ENCODE measurements at regions not wholly inside any gene's neighbourhood (a gene's known extent, or its start where the extent isn't known, plus 50 kb on each side); places are given as distances from the start of the nearest gene placed in this dataset.
"Not testable (repeated sequence)": the region's sequence is repeated elsewhere in the genome, so short reads cannot be mapped to it uniquely, and the experiment has no call there.

DNA sequence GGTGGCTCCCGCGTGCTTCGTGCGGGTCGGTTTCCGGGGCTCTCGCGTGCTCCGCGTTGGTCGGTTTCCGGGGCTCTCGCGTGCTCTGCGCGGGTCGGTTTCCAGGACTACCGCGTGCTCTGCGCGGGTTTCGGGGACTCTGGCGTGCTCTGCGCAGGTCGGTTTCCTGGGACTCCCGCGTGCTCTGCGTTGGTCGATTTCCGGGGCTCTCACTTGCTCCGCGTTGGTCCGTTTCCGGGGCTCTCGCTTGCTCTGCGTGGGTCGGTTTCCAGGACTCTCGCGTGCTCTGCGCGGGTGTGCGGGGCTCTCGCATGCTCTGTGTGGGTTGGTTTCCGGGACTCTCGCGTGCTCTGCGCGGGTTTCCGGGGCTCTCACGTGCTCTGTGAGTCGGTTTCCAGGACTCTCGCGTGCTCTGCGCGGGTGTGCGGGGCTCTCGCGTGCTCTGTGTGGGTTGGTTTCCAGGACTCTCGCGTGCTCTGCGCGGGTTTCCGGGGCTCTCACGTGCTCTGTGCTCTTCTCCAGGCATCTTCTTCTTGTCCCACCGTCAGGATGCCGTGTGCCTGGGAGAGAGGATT, 109.9 kb upstream of the LRPAP1 start:
- H3K9me3 Mint-ChIP-seq, result peaks cover 0 to 3% of the 10 kb centered on the region in 2 donors
- no peak overlapping the region for H3K27ac Mint-ChIP-seq
- H3K4me3 Mint-ChIP-seq, result no peak overlapping the region
- H3K36me3 Mint-ChIP-seq (ENCODE audit: insufficient read depth in 2 of 2), result no peaks in the 10 kb centered on the region
- ATAC-seq (replicated peaks in 1 of 2) (no peak), DNase-seq (no peak)
- peaks cover 5% of the 10 kb centered on the region for H3K27me3 Mint-ChIP-seq (ENCODE audit: low read depth)
- H3K4me1 Mint-ChIP-seq (ENCODE audit: low read depth), result no peaks in the 10 kb centered on the region

DNA sequence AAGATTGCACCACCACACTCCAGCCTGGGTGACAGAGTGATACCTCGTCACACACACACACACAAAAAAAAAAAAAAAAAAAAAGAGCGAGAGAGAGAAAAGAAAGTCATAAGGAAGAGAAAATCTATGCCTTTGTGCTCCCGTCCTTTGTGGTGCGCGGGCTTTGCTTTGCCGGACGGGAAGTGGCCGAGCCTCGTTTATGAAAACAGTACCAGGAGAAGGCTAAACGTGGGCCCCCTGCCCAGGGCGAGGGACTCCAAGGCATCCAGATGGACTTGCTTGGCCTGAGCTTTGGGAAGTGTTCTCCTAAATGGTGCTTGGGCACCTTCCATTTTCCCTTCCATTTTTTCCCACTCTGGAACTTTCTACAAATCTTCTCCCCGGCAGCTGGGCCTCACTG, 109.3 kb upstream of the LRPAP1 start:
- Mint-ChIP-seq H3K9me3 (peaks cover 0 to 3% of the 10 kb centered on the region in 2 donors), H3K27me3 (ENCODE audit: low read depth) (peaks cover 5% of the 10 kb centered on the region), H3K36me3 (ENCODE audit: insufficient read depth in 2 of 2) (no peaks in the 10 kb centered on the region), H3K27ac (no peak overlapping the region), H3K4me1 (ENCODE audit: low read depth) (no peaks in the 10 kb centered on the region), H3K4me3 (no peak overlapping the region)
- ATAC-seq (replicated peaks in 1 of 2), result no peak
- DNase-seq, result no peak

DNA sequence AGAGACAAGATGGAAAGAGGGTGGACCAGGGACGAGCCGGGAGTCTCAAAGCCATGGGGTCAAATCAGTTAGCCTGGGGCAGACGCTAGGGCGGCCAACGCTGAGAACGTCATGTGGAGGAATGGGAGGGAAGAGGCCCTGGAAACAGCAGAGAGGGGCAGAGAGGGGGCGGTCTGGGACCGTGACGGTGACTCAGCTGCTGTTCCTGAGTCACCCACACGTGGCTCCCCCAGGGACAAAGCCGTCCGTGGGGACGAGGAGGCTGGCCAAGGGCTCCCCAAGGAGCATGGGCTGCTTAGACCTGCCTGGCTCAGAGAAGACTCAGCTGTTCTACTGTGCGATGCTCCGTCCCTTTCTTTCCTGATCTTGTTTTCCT, 108.4 kb upstream of the LRPAP1 start:
- no peaks in the 10 kb centered on the region for H3K4me1 Mint-ChIP-seq (ENCODE audit: low read depth)
- no peak overlapping the region for H3K4me3 Mint-ChIP-seq
- H3K27ac Mint-ChIP-seq, result no peak overlapping the region
- peaks cover 5% of the 10 kb centered on the region for H3K27me3 Mint-ChIP-seq (ENCODE audit: low read depth)
- no peaks in the 10 kb centered on the region for H3K36me3 Mint-ChIP-seq (ENCODE audit: insufficient read depth in 2 of 2)
- peaks cover 0 to 3% of the 10 kb centered on the region in 2 donors for H3K9me3 Mint-ChIP-seq
- ATAC-seq (replicated peaks in 1 of 2), result no peak
- no peak for DNase-seq

DNA sequence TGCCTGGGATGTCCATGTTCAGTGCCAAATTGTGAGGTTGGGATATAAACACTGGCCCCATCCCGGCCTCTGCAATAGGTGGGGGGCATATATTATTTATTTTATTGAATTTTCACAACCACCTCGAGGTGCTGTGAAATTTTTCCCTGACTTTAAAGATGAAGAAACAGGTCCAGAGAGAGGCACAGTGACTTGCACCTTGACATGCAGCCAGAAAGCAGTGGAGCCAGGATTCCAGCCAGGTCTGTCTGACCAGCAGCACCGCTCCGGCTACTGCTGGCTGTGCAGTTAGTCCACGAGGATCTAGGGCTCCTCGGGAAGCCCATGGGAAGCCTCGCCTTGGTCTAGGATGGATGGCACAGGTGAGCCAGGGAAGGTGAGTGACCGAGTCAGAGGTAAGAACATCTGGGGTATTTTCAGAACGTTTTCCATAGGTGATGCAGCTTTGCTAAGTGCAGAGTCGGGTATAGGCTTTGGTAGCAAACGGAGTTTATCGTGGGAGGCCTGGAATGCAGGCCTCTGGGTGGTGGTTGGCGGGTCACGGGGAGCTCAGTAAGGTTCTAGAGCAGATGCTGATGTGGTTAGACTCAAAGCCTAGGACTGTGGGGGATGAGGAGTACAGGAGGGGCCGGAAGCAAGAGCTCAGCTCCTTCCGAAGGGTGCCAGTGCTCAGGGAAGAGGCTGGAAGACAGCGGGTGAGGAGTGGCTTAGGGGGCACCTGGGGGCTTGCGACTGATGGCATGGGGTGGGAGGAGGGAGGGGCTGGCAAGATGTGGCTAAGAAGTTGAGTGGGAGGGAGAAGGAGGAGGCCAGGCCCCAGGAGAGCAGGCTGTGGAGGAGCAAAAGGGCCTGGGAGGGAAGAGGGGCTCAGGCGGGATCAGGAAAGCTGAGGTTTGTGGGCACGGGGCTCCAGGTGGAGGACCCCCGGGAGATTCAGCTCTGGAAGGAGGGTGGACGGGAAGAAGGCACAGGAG, 107.7 kb upstream of the LRPAP1 start:
- Mint-ChIP-seq H3K4me1 (ENCODE audit: low read depth) (no peaks in the 10 kb centered on the region), H3K9me3 (peaks cover 0 to 3% of the 10 kb centered on the region in 2 donors), H3K27ac (no peak overlapping the region), H3K4me3 (no peak overlapping the region), H3K27me3 (ENCODE audit: low read depth) (peaks cover 5% of the 10 kb centered on the region), H3K36me3 (ENCODE audit: insufficient read depth in 2 of 2) (no peaks in the 10 kb centered on the region)
- DNase-seq (no peak), ATAC-seq (replicated peaks in 1 of 2) (no peak)

DNA sequence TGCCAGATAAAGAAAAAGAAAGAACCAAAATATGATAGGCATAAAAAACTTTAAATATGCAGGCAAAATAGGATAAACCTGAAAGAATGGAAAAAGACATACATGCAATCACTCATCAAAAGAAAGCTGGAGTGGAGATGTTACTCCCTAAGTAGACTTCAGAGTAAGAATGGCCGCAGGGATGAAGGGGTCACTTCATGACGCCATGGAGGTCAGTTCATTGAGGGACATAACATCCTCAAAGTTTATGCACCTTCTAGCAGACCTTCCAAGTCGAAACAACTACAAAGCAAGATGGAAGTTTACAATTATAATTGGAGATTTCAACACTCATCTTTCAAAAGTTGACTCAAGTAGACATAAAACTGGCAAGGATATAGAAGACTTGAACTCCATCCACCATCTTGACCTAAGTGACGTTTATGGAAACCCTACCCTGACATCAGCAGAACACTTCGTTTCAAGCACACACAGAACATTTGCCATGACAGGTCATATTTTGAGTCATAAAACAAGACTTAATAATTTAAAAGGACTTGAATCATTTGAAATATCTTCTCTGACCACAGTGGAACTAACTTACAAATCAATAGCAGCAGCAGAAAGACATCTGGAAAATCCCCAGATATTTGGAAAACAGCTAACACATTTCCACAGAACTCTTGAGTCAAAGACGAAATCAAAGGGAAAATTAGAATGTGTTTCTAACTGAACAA, 106.0 kb upstream of the LRPAP1 start:
- Mint-ChIP-seq H3K4me1 (ENCODE audit: low read depth) (no peaks in the 10 kb centered on the region), H3K27me3 (ENCODE audit: low read depth) (peaks cover 5% of the 10 kb centered on the region), H3K36me3 (ENCODE audit: insufficient read depth in 2 of 2) (no peaks in the 10 kb centered on the region), H3K9me3 (peaks cover 0 to 3% of the 10 kb centered on the region in 2 donors), H3K27ac (no peak overlapping the region), H3K4me3 (no peak overlapping the region)
- ATAC-seq (replicated peaks in 1 of 2) (no peak), DNase-seq (no peak)

DNA sequence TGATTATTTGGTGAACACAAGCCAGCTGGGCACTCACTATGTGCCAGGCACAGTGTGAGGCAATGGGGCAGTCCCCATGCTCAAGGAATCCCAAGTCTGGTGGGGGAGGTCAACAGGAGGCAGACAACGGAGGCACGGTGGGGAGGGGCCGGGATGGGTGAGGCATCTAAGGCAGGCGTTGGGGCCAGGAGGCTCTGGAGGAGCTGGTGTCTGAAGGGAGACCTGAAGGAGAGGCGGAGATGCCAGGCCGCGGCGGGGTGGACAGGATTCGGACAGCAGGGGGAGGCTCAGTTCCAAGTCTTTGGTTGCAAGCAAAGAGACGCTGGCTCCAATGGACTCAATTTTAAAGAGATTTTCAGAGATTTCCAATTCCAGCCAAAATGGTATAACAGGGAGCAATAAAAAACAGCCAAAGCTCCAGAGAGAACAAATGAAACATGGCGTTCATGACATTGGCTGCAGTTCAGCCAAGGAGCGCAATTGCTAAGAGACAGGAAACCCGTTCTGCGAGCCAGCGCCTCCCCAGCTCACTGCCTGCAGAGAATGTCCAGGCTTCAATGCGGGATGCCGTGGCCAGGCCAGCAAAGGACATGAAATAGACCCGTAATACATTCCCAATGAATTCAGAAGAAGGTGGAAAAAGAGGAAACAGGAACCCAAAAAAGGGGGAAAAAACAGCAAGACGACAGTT, 105.2 kb upstream of the LRPAP1 start:
- Mint-ChIP-seq H3K27me3 (ENCODE audit: low read depth) (peaks cover 5% of the 10 kb centered on the region), H3K27ac (no peak overlapping the region), H3K36me3 (ENCODE audit: insufficient read depth in 2 of 2) (no peaks in the 10 kb centered on the region), H3K9me3 (peaks cover 0 to 3% of the 10 kb centered on the region in 2 donors), H3K4me1 (ENCODE audit: low read depth) (no peaks in the 10 kb centered on the region), H3K4me3 (no peak overlapping the region)
- no peak for ATAC-seq (replicated peaks in 1 of 2)
- DNase-seq, result no peak

DNA sequence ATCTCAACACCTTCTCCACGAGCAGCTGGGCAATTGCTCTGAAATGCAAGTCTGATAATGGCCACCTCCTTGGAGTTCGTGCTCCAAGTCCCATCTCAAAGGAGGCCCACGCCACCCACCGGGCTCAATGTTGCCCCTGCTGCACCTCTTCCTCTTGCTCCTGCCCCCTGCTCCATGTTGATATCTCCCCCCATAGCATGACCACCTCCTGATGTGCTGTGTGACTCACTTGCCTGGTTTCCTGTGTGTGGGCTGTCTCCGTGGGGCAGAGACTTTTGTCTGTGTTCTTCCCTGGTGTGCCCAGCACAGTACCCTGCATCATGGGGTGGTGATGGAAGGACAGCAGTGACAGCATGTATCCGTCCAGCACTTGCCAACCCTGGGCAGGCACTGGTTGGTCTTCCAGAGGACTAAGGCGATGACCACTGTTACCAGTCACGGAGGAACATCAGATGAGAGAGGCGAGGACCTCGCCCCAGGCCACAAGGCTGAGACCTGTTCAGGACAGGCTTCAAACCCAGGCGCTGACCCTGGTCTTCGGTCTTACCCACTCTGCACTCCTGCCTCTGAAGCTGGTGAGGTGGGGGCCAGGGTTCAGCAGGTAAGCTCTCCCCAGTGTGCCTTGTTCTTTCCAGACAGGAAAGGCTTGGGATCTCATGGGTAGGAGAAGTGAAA, 104.6 kb upstream of the LRPAP1 start:
- H3K36me3 Mint-ChIP-seq (ENCODE audit: insufficient read depth in 2 of 2), result no peaks in the 10 kb centered on the region
- peaks cover 5% of the 10 kb centered on the region for H3K27me3 Mint-ChIP-seq (ENCODE audit: low read depth)
- no peak for ATAC-seq (replicated peaks in 1 of 2)
- H3K27ac Mint-ChIP-seq, result no peak overlapping the region
- peaks cover 0 to 3% of the 10 kb centered on the region in 2 donors for H3K9me3 Mint-ChIP-seq
- H3K4me1 Mint-ChIP-seq (ENCODE audit: low read depth), result no peaks in the 10 kb centered on the region
- no peak for DNase-seq
- H3K4me3 Mint-ChIP-seq, result no peak overlapping the region

DNA sequence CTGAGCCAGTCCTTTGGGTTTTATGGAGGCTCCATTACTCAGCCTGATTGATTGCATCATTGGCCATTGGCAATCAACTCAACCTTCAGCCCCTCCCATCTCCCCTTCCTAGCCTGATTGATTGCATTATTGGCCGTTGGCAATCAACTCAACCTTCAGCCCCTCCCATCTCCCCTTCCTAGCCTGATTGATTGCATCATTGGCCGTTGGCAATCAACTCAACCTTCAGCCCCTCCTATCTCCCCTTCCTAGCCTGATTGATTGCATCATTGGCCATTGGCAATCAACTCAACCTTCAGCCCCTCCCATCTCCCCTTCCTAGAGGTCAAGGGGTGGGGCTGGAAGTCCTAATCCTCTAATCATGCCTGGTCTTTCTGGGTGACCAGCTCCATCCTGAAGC, 103.8 kb upstream of the LRPAP1 start:
- not testable (repeated sequence) for H3K4me1 Mint-ChIP-seq (ENCODE audit: low read depth); DNase-seq; H3K4me3 Mint-ChIP-seq; H3K27ac Mint-ChIP-seq; ATAC-seq (replicated peaks in 1 of 2); H3K36me3 Mint-ChIP-seq (ENCODE audit: insufficient read depth in 2 of 2); H3K27me3 Mint-ChIP-seq (ENCODE audit: low read depth); H3K9me3 Mint-ChIP-seq

DNA sequence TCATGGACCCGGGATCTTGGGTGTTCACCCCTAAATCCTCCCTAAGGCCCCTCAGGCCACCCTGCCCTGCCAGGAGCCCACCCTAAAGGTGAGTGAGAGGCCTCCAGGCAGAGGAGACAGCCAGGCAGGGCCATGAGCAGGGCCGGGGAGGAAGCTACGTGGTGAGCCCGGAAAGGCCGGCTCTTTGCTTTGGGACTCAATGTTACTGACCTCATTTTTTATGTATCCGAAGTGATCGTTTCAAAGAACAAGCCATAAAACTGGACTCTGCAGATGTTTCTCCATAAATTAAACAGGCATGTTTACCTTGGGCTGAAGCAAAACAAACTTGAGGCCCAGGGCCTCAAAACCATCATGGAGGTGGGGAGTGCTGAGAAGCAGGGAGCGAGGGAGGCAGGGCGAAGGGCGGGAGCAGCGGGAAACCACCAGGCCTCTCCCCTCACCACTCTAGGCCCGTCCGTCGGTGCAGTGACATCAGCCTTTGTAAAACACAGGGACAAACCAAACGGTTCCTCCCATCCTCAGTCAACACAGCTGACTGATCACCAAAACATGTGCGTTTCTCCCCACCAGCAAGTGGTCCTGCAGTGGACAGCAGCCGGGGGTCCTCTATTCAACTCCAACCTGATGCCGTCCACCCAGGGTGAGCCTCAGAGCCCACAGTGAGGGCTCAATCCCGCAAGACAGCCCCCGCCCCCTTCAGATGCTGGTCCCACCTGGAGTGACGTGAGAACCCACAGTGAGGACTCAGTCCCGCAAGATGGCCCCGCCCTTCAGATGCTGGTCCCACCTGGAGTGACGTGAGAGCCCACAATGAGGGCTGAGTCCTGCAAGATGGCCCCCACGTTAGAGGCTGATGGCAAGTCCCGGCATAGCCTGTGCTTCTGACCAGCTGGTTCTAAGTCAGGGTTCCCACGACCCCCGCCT, 102.9 kb upstream of the LRPAP1 start:
- H3K9me3 Mint-ChIP-seq, result peaks cover 0 to 3% of the 10 kb centered on the region in 2 donors
- ATAC-seq (replicated peaks in 1 of 2) (no peak), DNase-seq (no peak)
- H3K27me3 Mint-ChIP-seq (ENCODE audit: low read depth), result peaks cover 5% of the 10 kb centered on the region
- no peak overlapping the region for H3K4me3 Mint-ChIP-seq
- H3K27ac Mint-ChIP-seq, result no peak overlapping the region
- no peaks in the 10 kb centered on the region for H3K4me1 Mint-ChIP-seq (ENCODE audit: low read depth)
- H3K36me3 Mint-ChIP-seq (ENCODE audit: insufficient read depth in 2 of 2), result no peaks in the 10 kb centered on the region

DNA sequence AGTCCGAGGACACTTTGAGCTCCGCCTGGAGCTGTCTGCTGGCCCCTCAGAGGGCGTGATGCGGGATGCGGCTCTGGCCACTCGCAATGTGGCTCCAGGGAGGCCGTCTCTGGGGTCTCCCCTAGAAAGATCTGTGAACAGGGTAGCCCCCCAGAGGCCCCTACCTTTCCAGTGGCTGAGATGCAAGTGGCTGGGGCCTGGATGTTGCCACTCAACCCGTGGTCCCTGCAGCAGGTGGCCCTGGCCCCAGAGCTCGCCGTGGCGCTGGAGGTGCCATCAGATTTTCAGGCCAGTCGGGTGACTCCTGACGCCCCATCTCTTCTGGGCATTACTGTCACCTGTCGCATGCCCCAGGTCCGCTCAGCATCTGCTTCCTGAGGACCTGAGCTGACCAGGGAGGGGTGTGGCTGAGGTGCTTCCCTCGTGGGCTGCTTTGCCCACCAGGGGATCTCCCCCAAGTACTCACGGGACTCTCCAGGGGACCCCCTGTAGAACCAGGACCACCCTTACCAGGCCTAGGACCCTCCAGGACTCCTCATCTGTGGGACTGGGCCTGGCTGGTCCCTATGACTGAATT, 102.1 kb upstream of the LRPAP1 start:
- no peaks in the 10 kb centered on the region for H3K27me3 Mint-ChIP-seq (ENCODE audit: low read depth)
- peaks cover 0 to 3% of the 10 kb centered on the region in 2 donors for H3K9me3 Mint-ChIP-seq
- no peaks in the 10 kb centered on the region for H3K36me3 Mint-ChIP-seq (ENCODE audit: insufficient read depth in 2 of 2)
- no peak overlapping the region for H3K27ac Mint-ChIP-seq
- no peak overlapping the region for H3K4me3 Mint-ChIP-seq
- H3K4me1 Mint-ChIP-seq (ENCODE audit: low read depth), result no peaks in the 10 kb centered on the region
- no peak for ATAC-seq (replicated peaks in 1 of 2)
- DNase-seq, result no peak

DNA sequence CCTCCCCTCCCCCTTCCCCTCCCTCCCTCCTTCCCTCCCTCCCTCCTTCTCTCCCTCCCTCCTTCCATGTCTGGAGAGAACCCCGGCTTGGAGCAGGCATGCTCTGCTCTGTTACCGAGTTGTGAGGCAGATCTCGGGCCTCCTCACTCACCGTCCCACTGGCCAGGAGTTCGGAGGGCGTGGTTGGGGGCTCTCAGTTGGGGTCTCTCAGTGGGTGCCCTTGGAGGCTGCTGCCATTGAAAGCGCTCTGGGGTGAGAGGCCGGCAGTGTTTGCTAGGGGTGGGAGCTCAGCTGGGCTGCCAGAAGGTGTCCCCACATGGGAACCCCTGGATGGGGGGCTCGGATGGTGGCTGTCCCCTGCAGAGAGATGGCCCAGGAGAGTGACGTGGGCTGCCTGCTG, 101.1 kb upstream of the LRPAP1 start:
- ATAC-seq (replicated peaks in 1 of 2); H3K9me3 Mint-ChIP-seq; H3K36me3 Mint-ChIP-seq (ENCODE audit: insufficient read depth in 2 of 2); H3K27ac Mint-ChIP-seq; H3K27me3 Mint-ChIP-seq (ENCODE audit: low read depth); DNase-seq; H3K4me1 Mint-ChIP-seq (ENCODE audit: low read depth); H3K4me3 Mint-ChIP-seq: not testable (repeated sequence)

All from activated T-cell treated with anti-CD3 and anti-CD28 coated beads, Interleukin-2, amount 50 U/mL, for 72 hours (primary cell).